Gastrocnemius medialis (tissue), 4 donors: ENCODE measurements at regions not wholly inside any gene's neighbourhood (a gene's known extent, or its start where the extent isn't known, plus 50 kb on each side); places are given as distances from the start of the nearest gene placed in this dataset.

Experiments used
- ATAC-seq, 2 donors: fragments of 150-250 bp; one replicate each; pipeline ENCODE4 v1.9.1; 2016
- DNase-seq, 2 donors: peaks; one replicate each; pipeline ENCODE4 v3.0.0-alpha.2; 2019
- H3K27ac ChIP-seq, 4 donors: fragments of 200-600 bp; sonication (generic); 1 replicate in 1 of 4; 2 replicates in 3 of 4; pipeline ENCODE4 v1.5.1; 2016 to 2018; ENCODE audit warnings: mild to moderate bottlenecking in 2 of 4, moderate library complexity in 1 of 4
- H3K27me3 ChIP-seq, 3 donors: fragments of 200-600 bp; sonication (generic) in 2 of 3; 1 replicate in 1 of 3; 2 replicates in 2 of 3; pipeline versions ENCODE4 v1.5.1 to v1.6.0; 2016 to 2019; ENCODE audit warnings: mild to moderate bottlenecking in 1 of 3, moderate library complexity in 1 of 3
- H3K36me3 ChIP-seq, 2 donors: fragments of 200-600 bp; sonication (generic) in 1 of 2; one replicate each; pipeline ENCODE4 v1.5.1; 2017 to 2018
- H3K4me1 ChIP-seq, 2 donors: fragments of 200-600 bp; sonication (generic) in 1 of 2; one replicate each; pipeline ENCODE4 v1.5.1; 2016 to 2017; ENCODE audit warnings: mild to moderate bottlenecking in 2 of 2
- H3K4me3 ChIP-seq, 4 donors: fragments of 200-600 bp; sonication (generic) in 3 of 4; 1 replicate in 1 of 4; 2 replicates in 3 of 4; pipeline ENCODE4 v1.5.1; 2016 to 2019; ENCODE audit warnings: mild to moderate bottlenecking in 2 of 4
- H3K9me3 ChIP-seq, 3 donors: fragments of 200-600 bp; sonication (generic) in 2 of 3; 1 replicate in 1 of 3; 2 replicates in 2 of 3; pipeline ENCODE4 v1.5.1; 2016 to 2019
- POLR2A ChIP-seq, 2 donors: fragments of 450-650 bp; IDR thresholded peaks; one replicate each; pipeline ENCODE4 v1.6.1; 2017; ENCODE audit warnings: antibody characterized with exemption in 2 of 2, mild to moderate bottlenecking in 2 of 2, moderate library complexity in 2 of 2
- in situ Hi-C, 4 donors: fragments of 200-750 bp; cut with MboI; loops; one replicate each; pipeline versions ENCODE4 v1.15.0 to v1.8.0; 2017; ENCODE audit warnings: low sequenced_read_pairs in 4 of 4
- intact Hi-C: fragments of 100-400 bp; cut with DNase I; formaldehyde crosslinking; loops from one replicate; pipeline ENCODE4 v1.15.1; 2023; ENCODE audit warnings: low total_unique reads
- TF ChIP-seq, protein P1 (sequence below), 5 experiments: fragments of 450-650 bp in 3 of 5; fragments of 200-600 bp in 2 of 5; sonication (generic) in 2 of 5; IDR thresholded peaks in 4 of 5; conservative IDR thresholded peaks in 1 of 5; 1 replicate in 4 of 5; 2 replicates in 1 of 5; pipeline ENCODE4 v1.5.1; 2016 to 2019; ENCODE audit warnings: antibody characterized with exemption in 5 of 5, mild to moderate bottlenecking in 3 of 5, moderate library complexity in 3 of 5

DNA sequence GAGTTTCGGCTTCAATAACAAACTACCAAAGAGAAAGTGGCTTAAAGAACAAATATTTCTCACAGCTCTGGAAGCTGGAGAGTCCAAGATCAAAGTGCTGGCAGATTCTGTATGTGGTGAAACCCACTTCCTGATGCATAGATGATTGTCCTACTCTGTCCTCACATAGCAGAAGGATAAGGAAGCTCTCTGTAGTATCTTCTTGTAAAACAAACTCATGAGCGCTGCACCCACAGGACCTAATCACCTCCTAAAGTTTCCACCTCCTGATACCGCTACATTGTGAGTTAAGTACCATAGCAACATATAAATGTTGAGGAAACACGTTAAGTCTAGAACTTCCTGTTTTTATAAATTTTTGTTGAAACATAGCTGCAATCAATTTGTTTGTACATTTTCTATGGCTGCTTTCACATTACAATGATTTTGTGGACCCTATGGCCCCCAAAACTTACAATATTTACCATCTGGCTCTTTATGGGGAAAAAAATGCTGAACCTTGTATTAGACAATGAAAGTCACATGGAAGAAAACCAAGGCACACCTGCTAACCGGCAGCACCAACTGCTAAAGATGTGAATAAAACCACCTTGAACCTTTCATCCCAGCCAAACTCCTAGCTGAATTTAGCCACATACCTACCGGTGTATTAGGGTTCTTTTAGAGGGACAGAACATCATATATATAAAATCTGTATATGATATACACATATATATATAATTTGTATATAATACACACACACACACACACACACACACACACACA, 1423.4 kb downstream of the NCAM2 start:
- in situ Hi-C loops (no loop called here), intact Hi-C loops (no loop called here)
- no peaks in the 10 kb centered on the region for H3K27me3 ChIP-seq
- ATAC-seq (no peak), DNase-seq (no peak)
- no peaks in the 10 kb centered on the region for H3K36me3 ChIP-seq
- H3K4me3 ChIP-seq = no peak overlapping the region
- H3K9me3 ChIP-seq = no peaks in the 10 kb centered on the region
- H3K4me1 ChIP-seq = no peaks in the 10 kb centered on the region
- no peak for TF ChIP-seq POLR2A (IDR thresholded peaks at IDR 0.05)
- TF ChIP-seq, protein P1, sequence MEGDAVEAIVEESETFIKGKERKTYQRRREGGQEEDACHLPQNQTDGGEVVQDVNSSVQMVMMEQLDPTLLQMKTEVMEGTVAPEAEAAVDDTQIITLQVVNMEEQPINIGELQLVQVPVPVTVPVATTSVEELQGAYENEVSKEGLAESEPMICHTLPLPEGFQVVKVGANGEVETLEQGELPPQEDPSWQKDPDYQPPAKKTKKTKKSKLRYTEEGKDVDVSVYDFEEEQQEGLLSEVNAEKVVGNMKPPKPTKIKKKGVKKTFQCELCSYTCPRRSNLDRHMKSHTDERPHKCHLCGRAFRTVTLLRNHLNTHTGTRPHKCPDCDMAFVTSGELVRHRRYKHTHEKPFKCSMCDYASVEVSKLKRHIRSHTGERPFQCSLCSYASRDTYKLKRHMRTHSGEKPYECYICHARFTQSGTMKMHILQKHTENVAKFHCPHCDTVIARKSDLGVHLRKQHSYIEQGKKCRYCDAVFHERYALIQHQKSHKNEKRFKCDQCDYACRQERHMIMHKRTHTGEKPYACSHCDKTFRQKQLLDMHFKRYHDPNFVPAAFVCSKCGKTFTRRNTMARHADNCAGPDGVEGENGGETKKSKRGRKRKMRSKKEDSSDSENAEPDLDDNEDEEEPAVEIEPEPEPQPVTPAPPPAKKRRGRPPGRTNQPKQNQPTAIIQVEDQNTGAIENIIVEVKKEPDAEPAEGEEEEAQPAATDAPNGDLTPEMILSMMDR (IDR thresholded peaks at IDR 0.05 in 4 of 5, conservative IDR thresholded peaks at IDR 0.05 in 1 of 5) = no peak
- H3K27ac ChIP-seq = no peak overlapping the region

DNA sequence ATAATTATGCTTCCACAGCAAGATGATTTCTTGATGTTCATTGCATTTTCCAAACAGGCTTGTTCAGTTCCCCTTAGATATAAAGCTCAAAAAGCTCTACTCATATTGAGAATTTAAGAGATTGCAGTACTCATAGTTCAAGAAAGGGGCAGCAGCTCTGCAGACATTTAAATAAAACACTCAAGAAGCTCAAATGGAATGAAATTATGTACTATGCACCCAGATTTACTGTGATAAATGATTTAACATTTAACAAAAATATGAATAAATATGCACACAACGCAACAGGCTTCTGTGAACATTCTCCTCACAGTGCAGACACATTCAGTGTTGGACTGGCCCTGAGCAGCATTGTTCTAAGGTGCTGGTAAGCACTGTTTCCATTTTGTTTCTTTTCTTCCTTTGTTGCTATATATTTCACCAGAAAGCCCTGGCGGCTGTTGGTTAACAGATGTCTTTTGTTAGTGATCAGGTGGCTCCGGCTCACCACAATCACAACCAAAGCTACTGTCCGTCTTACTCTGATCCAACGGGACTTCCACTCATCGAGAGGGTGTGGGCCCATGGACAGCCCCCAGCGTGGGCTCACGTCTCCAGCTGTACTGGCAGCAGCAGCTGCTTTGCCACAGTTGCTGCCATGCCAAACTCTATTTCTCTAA, 1440.3 kb downstream of the NCAM2 start:
- H3K27me3 ChIP-seq = no peaks in the 10 kb centered on the region
- in situ Hi-C loops (no loop called here), intact Hi-C loops (no loop called here)
- no peaks in the 10 kb centered on the region for H3K4me1 ChIP-seq
- no peak for TF ChIP-seq POLR2A (IDR thresholded peaks at IDR 0.05)
- TF ChIP-seq, protein P1 (IDR thresholded peaks at IDR 0.05 in 4 of 5, conservative IDR thresholded peaks at IDR 0.05 in 1 of 5) = no peak
- no peaks in the 10 kb centered on the region for H3K9me3 ChIP-seq
- H3K4me3 ChIP-seq = no peak overlapping the region
- no peak overlapping the region for H3K27ac ChIP-seq
- DNase-seq (no peak), ATAC-seq (no peak)
- no peaks in the 10 kb centered on the region for H3K36me3 ChIP-seq

DNA sequence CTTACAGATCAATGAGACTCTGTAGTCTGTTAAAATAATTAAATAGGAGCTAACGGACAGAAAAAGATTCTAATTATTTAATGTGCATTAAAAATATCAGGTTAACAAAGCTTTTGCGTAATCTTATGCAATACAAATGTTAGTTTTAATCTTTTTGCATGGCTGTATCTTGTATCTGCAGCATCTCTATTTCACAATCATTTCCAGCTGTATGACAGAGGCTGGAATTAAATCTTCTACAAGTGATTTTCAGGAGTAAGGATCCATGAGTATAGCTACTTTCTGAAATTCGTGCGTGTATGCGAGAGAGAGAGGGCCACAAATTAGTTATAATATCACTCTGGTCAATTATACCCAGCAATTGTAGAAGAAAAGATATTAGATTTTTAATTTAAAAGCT, 1446.8 kb downstream of the NCAM2 start:
- no peak for ATAC-seq
- Histone ChIP-seq H3K4me1 (no peaks in the 10 kb centered on the region), H3K27ac (no peak overlapping the region), H3K27me3 (no peaks in the 10 kb centered on the region), H3K9me3 (no peaks in the 10 kb centered on the region), H3K4me3 (no peak overlapping the region), H3K36me3 (no peaks in the 10 kb centered on the region)
- DNase-seq = no peak
- in situ Hi-C loops (no loop called here), intact Hi-C loops (no loop called here)
- no peak for TF ChIP-seq POLR2A (IDR thresholded peaks at IDR 0.05)
- TF ChIP-seq, protein P1 (IDR thresholded peaks at IDR 0.05 in 4 of 5, conservative IDR thresholded peaks at IDR 0.05 in 1 of 5) = no peak

DNA sequence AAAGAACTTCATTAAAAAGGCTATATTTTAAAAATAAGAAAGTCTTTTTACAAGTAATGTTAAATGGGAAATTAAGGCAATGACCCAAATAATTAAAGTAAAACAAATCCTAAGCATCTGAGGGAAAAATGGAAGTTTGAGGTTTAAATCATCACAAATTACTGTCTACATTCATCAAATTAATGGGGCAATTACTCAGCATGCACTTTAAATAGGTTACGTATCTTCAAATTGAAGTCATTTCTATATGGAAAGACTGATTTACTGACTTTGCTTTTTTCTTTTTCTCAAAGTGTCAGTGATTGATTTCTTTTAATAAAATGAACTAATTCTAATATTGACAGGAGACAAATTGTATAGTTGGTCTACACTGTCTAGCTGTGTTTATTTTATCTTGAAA, 1452.3 kb downstream of the NCAM2 start:
- ATAC-seq (no peak), DNase-seq (no peak)
- no peaks in the 10 kb centered on the region for H3K4me1 ChIP-seq
- no peaks in the 10 kb centered on the region for H3K27me3 ChIP-seq
- in situ Hi-C loops = no loop called here
- intact Hi-C loops = no loop called here
- no peaks in the 10 kb centered on the region for H3K9me3 ChIP-seq
- H3K27ac ChIP-seq = no peak overlapping the region
- no peaks in the 10 kb centered on the region for H3K36me3 ChIP-seq
- TF ChIP-seq, protein P1 (IDR thresholded peaks at IDR 0.05 in 4 of 5, conservative IDR thresholded peaks at IDR 0.05 in 1 of 5) = no peak
- TF ChIP-seq POLR2A (IDR thresholded peaks at IDR 0.05) = no peak
- no peak overlapping the region for H3K4me3 ChIP-seq
